Skeletal muscle cell (primary cell): ENCODE measurements at regions not wholly inside any gene's neighbourhood (a gene's known extent, or its start where the extent isn't known, plus 50 kb on each side); places are given as distances from the start of the nearest gene placed in this dataset.
"Not testable (repeated sequence)": the region's sequence is repeated elsewhere in the genome, so short reads cannot be mapped to it uniquely, and the experiment has no call there.

Source experiments
- DNase-seq: peaks from one replicate; pipeline ENCODE4 v3.0.0-alpha.2; 2010; ENCODE audit warnings: low read depth
- H3K4me3 ChIP-seq: 2 replicates; pipeline ENCODE4 v1.5.1; 2011; ENCODE audit warnings: low read depth, mild to moderate bottlenecking, control low read depth, low read length, moderate library complexity

DNA sequence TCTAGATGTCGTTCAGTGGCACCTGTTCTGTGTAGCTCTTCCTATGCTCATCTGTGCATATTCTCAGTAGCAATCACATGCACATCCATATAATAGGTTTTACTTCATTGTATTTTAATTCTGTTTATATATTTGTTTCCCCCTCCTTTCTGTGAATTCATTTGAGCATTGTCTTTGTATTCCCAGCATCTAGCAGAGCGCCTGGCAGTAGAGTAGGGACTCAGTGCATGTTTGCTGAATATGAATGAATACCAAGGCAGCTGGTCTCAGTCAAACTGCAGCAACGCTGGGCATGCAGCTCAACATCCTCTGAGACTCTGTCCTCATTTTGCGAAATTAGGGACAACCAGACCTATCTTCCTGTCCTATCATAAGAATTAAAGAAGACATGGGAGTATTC is 330.1 kb downstream of the SPRY2 start:
- H3K4me3 ChIP-seq, result no peak overlapping the region

DNA sequence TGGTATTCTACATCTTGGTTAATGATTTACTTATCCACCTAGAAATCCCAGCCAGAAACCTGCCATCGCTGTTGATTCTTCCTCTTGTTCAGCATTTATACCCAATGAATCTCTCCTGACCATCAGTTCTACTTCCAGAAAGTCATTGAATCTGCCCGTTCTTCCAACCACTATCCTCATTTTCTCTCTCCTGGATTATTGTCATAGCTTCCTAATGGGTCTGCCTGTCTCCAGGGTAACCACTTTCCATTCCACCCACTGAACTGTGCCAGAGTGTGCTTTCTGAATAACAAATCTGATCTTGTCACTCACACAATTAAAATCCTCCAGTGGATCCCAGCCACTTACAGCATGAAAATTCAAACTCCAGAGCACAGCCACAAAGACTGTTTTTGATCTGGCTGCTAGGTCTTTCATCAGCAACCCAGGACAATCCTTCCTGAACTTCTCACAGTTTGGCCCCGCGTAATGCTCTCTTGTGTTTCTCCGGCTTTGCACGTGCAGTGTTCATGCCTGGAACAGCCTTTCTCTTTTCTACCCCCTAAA is 330.6 kb downstream of the SPRY2 start:
- DNase-seq, result no peak
- H3K4me3 ChIP-seq, result no peak overlapping the region

More for the DNA sequence above, 330.1 kb downstream of the SPRY2 start:
- DNase-seq, result no peak

DNA sequence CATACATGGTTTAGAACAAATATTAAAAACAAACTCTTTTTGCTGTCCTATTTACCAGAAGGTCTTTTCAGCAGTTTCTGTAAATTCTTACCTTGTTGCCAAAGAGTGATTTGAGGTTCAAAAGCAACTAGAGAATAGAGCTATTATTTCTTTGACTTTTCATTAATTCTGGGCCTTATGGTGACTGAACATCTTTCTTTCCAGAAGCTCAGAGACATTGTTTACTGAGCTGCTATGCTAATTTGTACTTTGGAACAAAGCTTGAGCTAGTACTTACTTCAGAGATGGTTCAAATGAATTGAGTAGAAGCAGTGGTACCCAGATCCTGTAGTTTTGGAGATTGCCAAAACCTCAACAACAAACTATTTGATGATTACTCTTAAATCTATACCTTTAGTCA is 331.2 kb downstream of the SPRY2 start:
- no peak overlapping the region for H3K4me3 ChIP-seq
- DNase-seq, result no peak

GRCh38 chr13:80006940-80007339 is 334.0 kb downstream of the SPRY2 start:
- DNase-seq, result no peak
- H3K4me3 ChIP-seq, result no peak overlapping the region

- DNase-seq, result no peak
- H3K4me3 ChIP-seq, result no peak overlapping the region
Measured at GRCh38 chr13:80001510-80001842, 339.4 kb downstream of the SPRY2 start.

DNA sequence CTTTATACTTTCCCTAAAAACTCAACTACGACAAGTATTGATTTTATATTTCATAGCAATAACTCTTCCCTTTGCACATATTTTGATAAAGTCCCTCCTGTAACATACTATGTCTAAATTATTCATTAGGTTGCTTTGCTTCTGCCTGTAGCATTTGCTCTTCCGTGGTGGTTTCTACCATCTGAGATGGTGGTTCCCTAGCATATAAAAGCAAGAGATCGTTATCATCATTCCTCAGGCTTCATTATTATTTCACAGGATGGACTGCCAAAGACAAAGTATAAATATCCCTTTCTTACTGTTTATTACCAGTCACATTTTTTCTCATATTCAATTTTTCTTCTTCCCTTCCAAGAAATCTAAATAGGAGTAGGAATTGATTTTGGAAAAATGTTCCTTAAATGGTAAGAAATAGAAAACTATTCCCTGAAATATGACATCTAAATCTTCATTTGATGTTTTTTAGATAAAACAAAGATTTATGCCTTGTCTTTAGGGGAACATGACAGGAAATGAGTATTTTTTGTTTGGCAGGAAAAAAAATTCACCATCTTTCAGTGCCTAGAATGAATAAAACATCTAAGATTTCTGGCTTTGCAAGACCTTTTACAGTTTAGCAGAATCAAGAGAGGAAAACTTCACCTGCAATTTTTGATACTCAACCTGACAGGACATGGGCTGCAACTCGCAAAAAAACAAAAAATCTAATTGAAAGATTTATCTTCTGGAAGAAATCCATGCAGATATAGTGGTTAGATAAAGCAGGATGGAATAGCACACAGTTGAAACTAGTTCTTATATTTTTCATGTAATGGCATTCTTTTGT is 340.0 kb downstream of the SPRY2 start:
- H3K4me3 ChIP-seq, result no peak overlapping the region
- DNase-seq, result no peak

GRCh38 chr13:79999601-80000000 is 341.3 kb downstream of the SPRY2 start:
- H3K4me3 ChIP-seq, result no peak overlapping the region
- DNase-seq, result no peak

DNA sequence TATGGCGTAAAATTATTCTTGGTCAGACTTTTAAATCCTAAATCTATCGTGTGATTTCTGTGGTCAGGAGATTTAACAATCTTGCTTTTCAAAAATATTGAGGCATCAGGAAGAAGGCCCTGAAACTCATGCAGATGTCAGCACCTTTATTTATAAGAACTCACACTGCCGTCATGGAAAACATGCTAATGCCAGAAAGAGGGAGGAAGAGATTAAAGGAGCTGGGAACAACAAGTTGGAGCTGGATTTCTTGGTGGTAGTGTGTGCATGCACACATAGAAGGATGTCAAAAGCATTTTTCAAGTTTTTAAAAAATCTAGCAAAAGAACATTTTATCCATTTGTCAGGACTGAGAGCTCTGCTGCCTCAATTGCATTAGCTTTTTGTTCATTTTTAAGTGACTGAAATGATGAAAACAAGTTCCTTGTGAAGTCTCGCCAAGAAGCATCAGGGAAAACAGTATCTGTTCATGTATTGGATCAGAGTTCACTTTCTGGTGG is 342.5 kb downstream of the SPRY2 start:
- no peak for DNase-seq
- no peak overlapping the region for H3K4me3 ChIP-seq

DNA sequence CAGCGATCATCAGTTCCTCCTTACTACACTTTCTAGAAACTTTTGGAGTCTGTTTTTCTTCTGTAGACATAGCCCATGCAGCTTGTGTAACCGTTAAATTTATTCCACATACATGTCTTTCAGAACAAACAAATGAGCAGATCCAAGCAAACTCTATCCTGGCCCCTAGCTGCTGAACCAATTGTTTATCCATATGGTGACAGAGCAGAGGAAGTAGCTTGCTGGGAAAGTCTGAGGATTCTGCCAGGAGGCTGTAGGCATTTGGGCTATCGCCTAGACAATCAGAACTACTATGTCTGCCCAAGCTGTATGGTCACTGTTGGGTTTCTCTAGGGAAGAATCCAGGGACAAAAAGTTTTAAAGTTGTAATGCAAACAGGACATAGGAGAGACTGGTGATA is 343.7 kb downstream of the SPRY2 start:
- H3K4me3 ChIP-seq, result no peak overlapping the region
- no peak for DNase-seq

DNA sequence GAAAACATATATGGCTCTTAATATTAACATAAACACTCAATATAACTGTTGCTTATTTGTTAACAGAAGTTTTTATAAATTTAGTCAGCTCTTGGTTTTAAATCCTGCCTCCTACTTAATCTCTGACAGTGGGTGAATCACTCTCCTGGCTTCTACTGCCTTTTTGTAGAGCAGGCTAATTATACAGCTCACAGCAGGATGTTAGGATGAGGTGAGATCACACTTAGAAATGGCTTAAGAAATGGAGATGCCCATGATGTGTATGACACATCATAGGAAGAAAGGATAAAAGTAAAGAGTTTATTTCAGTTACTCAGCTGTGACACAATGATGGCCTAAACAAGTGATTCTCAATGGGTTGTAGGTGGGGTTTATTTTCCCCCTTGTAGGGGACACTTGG is 345.6 kb downstream of the SPRY2 start:
- no peak overlapping the region for H3K4me3 ChIP-seq
- peak; percentile 49 for DNase-seq

DNA sequence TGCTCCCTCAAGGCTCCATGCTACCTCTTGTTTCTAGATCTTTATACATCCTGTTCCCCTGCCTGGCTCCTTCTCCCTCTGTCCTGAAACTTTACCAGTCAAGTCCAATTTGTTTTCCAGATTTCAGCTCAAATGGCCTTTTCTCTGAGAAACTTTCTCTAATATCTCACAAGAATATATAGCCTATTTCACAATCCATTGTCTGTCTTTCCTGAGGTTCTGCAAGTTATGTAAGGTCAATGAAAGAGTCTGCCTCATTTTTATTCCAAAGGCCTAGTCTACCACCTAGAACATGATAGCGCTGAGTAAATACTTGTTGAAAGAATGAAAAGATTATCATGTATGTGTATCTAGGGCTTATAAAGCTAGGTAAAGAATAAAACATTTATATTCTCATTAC is 348.8 kb downstream of the SPRY2 start:
- no peak for DNase-seq
- H3K4me3 ChIP-seq, result no peak overlapping the region

GRCh38 chr13:79990048-79990447 is 350.9 kb downstream of the SPRY2 start:
- H3K4me3 ChIP-seq, result no peak overlapping the region
- no peak for DNase-seq

DNA sequence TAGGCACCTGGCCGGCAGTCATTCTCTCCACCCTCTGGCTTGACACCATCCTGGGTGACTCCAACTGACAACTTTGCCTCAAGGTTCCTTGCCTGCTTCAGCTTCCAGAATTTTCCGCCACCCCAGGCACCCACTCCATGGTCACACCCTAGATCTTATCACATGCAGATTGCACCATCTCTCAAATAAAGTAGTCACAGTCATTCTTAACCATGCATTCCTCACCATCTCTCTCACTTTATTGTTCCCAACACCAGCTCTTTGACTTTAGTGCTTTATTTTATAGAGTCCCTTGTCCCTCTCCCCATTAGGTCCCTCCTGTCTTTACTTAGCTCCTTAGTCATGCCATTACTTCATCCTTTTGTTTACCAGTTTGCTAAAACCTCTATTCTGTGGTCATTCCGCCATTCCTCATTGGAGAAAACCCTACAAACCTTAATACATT is 351.7 kb downstream of the SPRY2 start:
- no peak for DNase-seq
- no peak overlapping the region for H3K4me3 ChIP-seq

- DNase-seq, result peak; percentile 65
- no peak overlapping the region for H3K4me3 ChIP-seq
Measured at GRCh38 chr13:79988573-79988972, 352.4 kb downstream of the SPRY2 start.

DNA sequence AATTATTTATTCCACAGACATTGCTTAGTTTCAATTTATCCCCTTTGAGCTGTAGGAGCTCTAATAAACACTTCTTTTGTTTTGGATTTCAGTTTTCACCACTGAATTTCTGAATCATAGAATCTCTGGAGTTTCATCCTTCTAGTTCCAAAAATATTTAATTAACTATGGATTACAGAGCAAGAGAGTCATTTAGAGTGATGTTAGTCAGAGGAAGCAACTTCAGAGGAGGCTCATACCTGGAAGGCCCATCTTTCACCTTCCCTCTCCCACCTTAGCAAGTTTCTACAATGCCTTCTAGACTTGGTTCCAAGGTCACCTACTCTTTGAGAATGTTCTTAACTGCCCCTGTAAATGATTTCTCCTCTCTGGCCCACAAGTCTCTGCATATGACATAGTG is 353.2 kb downstream of the SPRY2 start:
- no peak overlapping the region for H3K4me3 ChIP-seq
- DNase-seq, result no peak

GRCh38 chr13:79987323-79987722 is 353.6 kb downstream of the SPRY2 start:
- H3K4me3 ChIP-seq, result no peak overlapping the region
- no peak for DNase-seq

GRCh38 chr13:79986890-79987289 is 354.0 kb downstream of the SPRY2 start:
- DNase-seq, result no peak
- H3K4me3 ChIP-seq, result no peak overlapping the region

DNA sequence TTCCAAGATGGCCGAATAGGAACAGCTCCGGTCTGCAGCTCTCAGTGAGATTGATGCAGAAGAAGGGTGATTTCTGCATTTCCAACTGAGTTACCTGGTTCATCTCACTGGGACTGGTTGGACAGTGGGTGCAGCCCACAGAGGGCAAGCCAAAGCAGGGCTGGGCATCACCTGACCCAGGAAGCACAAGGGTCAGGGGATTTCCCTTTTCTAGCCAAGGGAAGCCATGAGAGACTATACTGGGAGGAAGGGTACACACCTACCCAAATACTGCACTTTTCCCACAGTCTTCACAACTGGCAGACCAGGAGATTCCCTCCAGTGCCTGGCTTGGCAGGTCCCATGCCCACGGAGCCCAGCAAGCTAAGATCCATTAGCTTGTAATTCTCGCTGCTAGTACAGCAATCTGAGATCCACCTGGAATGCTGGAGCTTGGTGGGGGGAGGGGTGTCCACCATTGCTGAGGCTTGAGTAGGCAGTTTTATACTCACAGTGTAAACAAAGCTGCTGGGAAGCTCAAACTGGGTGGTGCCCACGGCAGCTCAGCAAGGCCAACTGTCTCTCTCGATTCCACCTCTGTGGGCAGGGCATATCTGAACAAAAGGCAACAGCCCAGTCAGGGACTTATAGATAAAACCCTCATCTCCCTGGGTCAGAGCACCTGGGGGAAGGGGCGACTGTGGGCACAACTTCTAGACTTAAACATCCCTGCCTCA is 365.8 kb downstream of the SPRY2 start:
- not testable (repeated sequence) for DNase-seq, H3K4me3 ChIP-seq

DNA sequence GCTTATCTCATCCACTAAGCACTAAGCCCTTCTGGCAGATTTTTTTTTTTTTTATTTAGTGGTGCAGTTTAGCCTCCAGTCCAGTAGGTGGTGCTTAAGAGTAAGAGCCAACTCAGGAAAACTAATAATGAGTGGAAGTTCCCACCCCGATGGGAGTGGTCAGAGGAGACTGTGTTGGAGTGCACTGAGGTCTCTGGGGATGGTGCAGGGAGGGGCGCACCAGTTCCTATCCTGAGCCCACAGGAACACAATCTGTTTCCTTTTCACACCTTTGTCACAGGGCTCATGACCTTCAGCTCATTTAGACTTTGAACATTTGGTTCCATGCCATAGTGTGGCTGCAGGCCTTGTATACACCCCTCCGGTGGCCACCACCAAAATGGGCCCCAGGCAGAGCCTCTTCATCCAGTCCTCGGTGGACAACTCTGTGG is 367.4 kb downstream of the SPRY2 start:
- no peak overlapping the region for H3K4me3 ChIP-seq
- DNase-seq, result no peak

GRCh38 chr13:79972066-79972569 is 368.8 kb downstream of the SPRY2 start:
- H3K4me3 ChIP-seq, result no peak overlapping the region

More at GRCh38 chr13:79972066-79972569, 368.8 kb downstream of the SPRY2 start:
- DNase-seq, result no peak
